ENCODE measurements at regions not wholly inside any gene's neighbourhood (a gene's known extent, or its start where the extent isn't known, plus 50 kb on each side); places are given as distances from the start of the nearest gene placed in this dataset.
A peak's percentile ranks its signal among the peaks of the same experiment; 100 is the strongest.
"Not testable (repeated sequence)": the region's sequence is repeated elsewhere in the genome, so short reads cannot be mapped to it uniquely, and the experiment has no call there.

DNA sequence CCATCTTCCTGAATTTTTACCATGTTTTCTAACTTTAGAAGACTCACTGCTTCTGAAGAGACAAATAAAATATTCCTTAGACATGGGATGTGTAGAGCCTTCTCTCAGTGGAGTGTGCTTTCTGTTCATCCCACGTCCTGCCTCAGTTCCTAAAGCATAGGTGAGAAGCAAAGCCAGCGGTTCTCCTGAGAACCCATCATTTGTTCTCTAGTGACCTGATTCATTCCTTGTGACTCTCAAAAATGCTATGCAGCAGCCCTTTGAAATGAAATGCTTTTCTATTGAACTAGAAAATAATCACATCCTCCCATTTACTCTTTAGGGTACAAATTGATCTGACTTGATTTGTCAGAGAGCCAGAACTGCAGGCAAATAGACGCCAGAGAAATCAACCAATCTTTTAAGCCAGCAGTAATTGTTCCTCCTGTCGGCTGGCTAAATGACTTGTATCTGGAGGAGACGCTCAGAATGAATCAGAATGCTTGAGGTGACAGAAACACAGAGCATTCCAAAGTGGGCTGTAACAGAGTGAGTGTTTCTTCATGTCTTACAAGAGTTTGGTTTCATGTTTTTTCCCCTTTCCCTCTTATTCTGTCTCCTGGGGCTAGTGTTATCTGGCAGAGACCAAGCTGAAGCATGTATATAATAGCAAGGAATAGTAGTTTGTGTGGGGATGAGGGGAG lies 81.3 kb upstream of the TMEM178A start:
- no peak overlapping the region for H3K4me3 ChIP-seq (ENCODE audit: low read depth, low read length)
- TF ChIP-seq, protein P1, sequence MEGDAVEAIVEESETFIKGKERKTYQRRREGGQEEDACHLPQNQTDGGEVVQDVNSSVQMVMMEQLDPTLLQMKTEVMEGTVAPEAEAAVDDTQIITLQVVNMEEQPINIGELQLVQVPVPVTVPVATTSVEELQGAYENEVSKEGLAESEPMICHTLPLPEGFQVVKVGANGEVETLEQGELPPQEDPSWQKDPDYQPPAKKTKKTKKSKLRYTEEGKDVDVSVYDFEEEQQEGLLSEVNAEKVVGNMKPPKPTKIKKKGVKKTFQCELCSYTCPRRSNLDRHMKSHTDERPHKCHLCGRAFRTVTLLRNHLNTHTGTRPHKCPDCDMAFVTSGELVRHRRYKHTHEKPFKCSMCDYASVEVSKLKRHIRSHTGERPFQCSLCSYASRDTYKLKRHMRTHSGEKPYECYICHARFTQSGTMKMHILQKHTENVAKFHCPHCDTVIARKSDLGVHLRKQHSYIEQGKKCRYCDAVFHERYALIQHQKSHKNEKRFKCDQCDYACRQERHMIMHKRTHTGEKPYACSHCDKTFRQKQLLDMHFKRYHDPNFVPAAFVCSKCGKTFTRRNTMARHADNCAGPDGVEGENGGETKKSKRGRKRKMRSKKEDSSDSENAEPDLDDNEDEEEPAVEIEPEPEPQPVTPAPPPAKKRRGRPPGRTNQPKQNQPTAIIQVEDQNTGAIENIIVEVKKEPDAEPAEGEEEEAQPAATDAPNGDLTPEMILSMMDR (IDR thresholded peaks at IDR 0.05; ENCODE audit: borderline replicate concordance, insufficient read depth, low read depth, low read length), result no peak

DNA sequence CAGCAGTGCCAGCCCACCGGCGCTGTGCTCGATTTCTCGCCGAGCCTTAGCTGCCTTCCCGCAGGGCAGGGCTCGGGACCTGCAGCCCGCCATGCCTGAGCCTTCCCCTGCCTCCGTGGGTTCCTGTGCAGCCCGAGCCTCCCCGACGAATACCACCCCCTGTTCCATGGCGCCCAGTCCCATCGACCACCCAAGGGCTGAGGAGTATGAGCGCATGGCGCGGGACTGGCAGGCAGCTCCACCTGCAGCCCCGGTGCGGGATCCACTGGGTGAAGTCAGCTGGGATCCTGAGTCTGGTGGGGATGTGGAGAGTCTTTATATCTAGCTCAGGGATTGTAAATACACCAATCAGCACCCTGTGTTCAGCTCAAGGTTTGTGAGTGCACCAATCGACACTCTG lies 80.2 kb upstream of the TMEM178A start:
- not testable (repeated sequence) for H3K4me3 ChIP-seq (ENCODE audit: low read depth, low read length)

DNA sequence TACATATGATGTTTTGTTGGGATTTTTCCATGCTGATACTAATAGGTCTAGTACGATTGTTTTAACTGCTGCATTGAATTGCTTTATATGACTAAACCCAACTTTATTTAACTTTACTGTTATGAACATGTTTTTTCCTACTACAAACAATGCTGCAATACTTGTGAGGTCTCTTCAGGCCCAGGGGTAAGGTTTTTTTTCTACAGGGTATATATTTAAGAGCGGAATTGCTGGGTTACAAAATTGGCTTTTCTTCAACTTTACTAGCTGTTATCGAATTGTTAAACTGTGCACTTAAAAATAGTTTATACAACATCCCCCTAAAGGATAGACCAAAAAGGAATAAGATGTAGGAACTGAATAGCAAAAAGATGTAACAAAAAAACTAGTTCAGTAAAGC lies 78.5 kb upstream of the TMEM178A start:
- H3K4me3 ChIP-seq (ENCODE audit: low read depth, low read length), result no peak overlapping the region
- TF ChIP-seq, protein P1 (IDR thresholded peaks at IDR 0.05; ENCODE audit: borderline replicate concordance, insufficient read depth, low read depth, low read length), result no peak

DNA sequence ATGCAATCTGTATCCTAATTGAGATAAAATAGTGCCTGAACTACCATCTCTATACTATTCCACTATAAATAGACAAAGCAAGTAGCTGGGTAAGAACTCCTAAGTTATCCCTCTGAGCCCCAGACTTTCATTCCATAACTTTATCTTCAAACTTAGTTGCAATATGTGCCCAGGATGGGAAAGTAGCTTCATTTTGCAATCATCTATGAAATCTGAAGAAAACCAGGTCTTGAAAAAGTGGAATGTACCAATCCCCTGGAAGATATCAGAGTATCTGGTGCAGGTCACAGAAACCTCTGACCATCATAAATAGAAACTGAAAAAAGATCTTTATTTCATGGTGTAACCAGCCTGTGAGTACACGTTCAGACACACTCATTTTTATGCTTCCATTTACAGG lies 78.1 kb upstream of the TMEM178A start:
- TF ChIP-seq, protein P1 (IDR thresholded peaks at IDR 0.05; ENCODE audit: borderline replicate concordance, insufficient read depth, low read depth, low read length), result no peak
- H3K4me3 ChIP-seq (ENCODE audit: low read depth, low read length), result no peak overlapping the region

DNA sequence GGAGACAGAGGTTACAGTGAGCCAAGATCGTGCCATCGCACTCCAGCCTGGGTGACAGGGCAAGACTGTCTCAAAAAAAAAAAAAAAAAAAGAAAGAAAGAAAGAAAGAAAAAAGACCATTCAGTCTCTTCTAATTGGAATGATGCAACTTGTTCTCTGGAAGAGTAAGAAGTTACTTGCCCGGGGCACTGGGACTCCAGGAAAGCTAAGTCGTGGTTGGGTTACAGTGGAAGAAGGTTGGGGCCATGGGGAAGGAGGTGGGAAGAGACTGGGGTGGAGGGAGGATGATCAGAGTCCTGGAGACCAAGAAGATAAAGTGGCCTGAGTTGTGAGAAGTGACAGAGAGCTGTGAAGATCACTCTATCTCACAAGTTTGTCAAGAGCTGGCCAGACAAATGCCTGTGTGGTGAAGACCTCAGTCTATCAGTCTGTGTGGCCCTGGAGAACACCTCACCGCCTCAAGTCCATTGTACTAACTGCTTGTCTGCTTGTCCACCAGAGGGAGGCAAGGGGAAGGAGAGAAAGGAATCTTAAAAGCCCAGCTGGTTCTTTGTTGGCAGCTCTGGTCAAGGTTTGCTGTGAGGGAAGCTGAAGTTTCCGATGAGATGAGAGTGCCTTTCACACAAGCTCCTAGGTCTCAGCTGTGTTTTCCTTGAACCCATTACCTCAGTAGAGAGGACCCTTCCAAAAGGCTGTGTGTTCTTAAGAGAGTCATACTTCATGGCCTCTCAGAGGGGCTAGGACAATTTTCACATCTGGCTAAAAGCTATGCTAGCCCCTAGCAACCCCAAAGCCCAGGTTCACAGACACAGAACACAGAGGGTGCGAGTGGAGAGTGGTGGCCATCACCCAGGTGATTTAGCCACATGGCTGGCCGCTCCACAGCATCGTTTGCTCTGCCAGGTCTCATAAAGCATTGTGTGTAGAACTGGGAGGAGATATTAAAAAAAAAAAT lies 72.0 kb upstream of the TMEM178A start:
- TF ChIP-seq, protein P1 (IDR thresholded peaks at IDR 0.05; ENCODE audit: borderline replicate concordance, insufficient read depth, low read depth, low read length), result peak; percentile 46; the same call in 1 of the 2 replicates
- H3K4me3 ChIP-seq (ENCODE audit: low read depth, low read length), result no peak overlapping the region

DNA sequence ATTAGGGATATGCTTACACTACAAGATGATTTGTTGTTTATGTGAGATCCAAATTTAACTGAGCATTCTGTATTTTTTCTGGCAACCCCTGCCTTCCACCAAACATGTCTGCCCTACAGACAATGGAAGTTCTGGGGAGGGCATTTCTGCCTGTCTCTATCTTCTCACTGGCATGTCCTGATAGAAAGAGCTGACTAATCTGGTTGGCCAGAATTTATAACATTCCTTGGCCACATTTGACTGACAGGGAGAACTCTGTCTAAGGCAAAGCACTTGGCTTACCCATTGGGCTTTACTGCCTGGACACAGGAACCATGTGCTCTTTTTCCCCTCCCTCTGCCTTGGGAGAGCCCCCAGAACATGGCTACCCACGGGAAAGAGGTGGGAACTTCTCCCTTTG lies 70.6 kb upstream of the TMEM178A start:
- no peak overlapping the region for H3K4me3 ChIP-seq (ENCODE audit: low read depth, low read length)
- TF ChIP-seq, protein P1 (IDR thresholded peaks at IDR 0.05; ENCODE audit: borderline replicate concordance, insufficient read depth, low read depth, low read length), result no peak

DNA sequence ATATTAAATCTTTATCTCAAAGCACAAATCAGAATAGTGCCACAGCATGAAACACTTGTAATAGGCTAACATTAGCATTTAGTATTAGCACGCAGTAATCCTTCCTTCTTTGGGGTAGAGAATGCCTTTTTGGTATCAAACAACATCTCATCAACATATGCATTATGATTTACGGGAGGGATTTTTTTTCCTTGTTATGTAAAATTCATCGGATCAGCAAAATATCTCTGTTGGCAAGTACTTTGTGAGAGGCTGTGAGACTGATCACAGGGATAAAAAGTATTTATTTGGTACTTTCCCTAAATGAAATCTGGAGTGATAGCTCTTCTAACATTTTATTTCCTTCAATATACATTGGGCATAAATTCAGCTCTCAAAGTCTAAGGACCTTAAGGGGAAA lies 68.4 kb upstream of the TMEM178A start:
- H3K4me3 ChIP-seq (ENCODE audit: low read depth, low read length), result no peak overlapping the region
- TF ChIP-seq, protein P1 (IDR thresholded peaks at IDR 0.05; ENCODE audit: borderline replicate concordance, insufficient read depth, low read depth, low read length), result no peak
